Right lobe of liver (tissue), 6 donors: ENCODE measurements at regions not wholly inside any gene's neighbourhood (a gene's known extent, or its start where the extent isn't known, plus 50 kb on each side); places are given as distances from the start of the nearest gene placed in this dataset.

Source experiments
- ATAC-seq, 4 donors: fragments of 200-7000 bp; cut with Tn5 transposase; one replicate each; pipeline ENCODE4 v1.9.1; 2020; ENCODE audit warnings: mild to moderate bottlenecking in 4 of 4, moderate library complexity in 4 of 4
- DNase-seq, 3 donors: peaks; one replicate each; pipeline ENCODE4 v3.0.0-alpha.2; 2020
- H3K27ac ChIP-seq, 3 donors: fragments of 200-600 bp; one replicate each; pipeline ENCODE4 v1.8.0; 2022
- H3K27me3 ChIP-seq, 2 donors: fragments of 200-600 bp; one replicate each; pipeline ENCODE4 v1.8.0; 2022
- H3K36me3 ChIP-seq, 4 donors: fragments of 200-600 bp; sonication (generic) in 1 of 4; one replicate each; pipeline versions ENCODE4 v1.5.1 to v1.8.0; 2017 to 2022; ENCODE audit warnings: control low read depth in 1 of 4
- H3K4me1 ChIP-seq, 4 donors: fragments of 200-600 bp; sonication (generic) in 1 of 4; one replicate each; pipeline versions ENCODE4 v1.5.1 to v1.8.0; 2017 to 2022; ENCODE audit warnings: control low read depth in 1 of 4
- H3K4me3 ChIP-seq, 3 donors: fragments of 200-600 bp; one replicate each; pipeline ENCODE4 v1.8.0; 2022
- H3K9me3 ChIP-seq, 4 donors: fragments of 200-600 bp; sonication (generic) in 1 of 4; one replicate each; pipeline versions ENCODE4 v1.5.1 to v1.8.0; 2017 to 2022; ENCODE audit warnings: control low read depth in 1 of 4
- CTCF ChIP-seq, 4 donors: fragments of 200-600 bp in 3 of 4; fragments of 450-650 bp in 1 of 4; IDR thresholded peaks; one replicate each; pipeline versions ENCODE4 v1.5.1 to v1.8.0; 2016 to 2022; ENCODE audit warnings: antibody characterized with exemption in 4 of 4, mild to moderate bottlenecking in 2 of 4
- POLR2A ChIP-seq: fragments of 450-650 bp; IDR thresholded peaks from one replicate; pipeline ENCODE4 v1.6.1; 2017; ENCODE audit warnings: antibody characterized with exemption, mild to moderate bottlenecking
- WGBS: methylation state at CpG from one replicate; pipeline ENCODE4 v1.1.6; 2018; ENCODE audit warnings: low coverage, low lambda C conversion rate; ENCODE audit not compliant: insufficient coverage; ENCODE audit errors: missing lambda C conversion rate; 5-methylcytosine and 5-hydroxymethylcytosine counted together
- intact Hi-C, 2 donors: fragments of 100-400 bp; cut with DNase I; formaldehyde crosslinking; loops; one replicate each; pipeline versions ENCODE4 v1.11.2 to v1.14.1; 2022
- donor health status: DM: no; HTN: yes; CAD: no.
- donor health status: DM: no; HTN: no; CAD: no.
- donor health status: DM: no; HTN: no; CAD: no.
- donor health status: DM: no; HTN: yes; CAD: no.
- donor health status: DM: no; HTN: yes; CAD: no.

GRCh38 chr18:46319783-46320182 is 215.6 kb downstream of the HAUS1 start:
- TF ChIP-seq CTCF (IDR thresholded peaks at IDR 0.05) (no peak), POLR2A (no peak)
- intact Hi-C loops: no loop called here
- Histone ChIP-seq H3K4me1 (no peaks in the 10 kb centered on the region), H3K36me3 (no peaks in the 10 kb centered on the region), H3K27ac (no peak overlapping the region), H3K27me3 (no peaks in the 10 kb centered on the region), H3K9me3 (no peaks in the 10 kb centered on the region), H3K4me3 (no peak overlapping the region)
- DNase-seq (no peak), ATAC-seq (no peak)
- WGBS: 43% methylated on average over 1 of the region's 1 CpG

- intact Hi-C loops: no loop called here
- no peaks in the 10 kb centered on the region for H3K9me3 ChIP-seq
- no CpG with 5 or more reads among the region's 4 CpGs for WGBS
- no peak for ATAC-seq
- H3K36me3 ChIP-seq: no peaks in the 10 kb centered on the region
- no peak for DNase-seq
- no peaks in the 10 kb centered on the region for H3K4me1 ChIP-seq
- H3K27ac ChIP-seq: no peak overlapping the region
- H3K4me3 ChIP-seq: no peak overlapping the region
- TF ChIP-seq POLR2A: no peak
- TF ChIP-seq CTCF (IDR thresholded peaks at IDR 0.05): no peak
- no peaks in the 10 kb centered on the region for H3K27me3 ChIP-seq
Measured at GRCh38 chr18:46320297-46320696, 216.1 kb downstream of the HAUS1 start.

GRCh38 chr18:46320928-46321711 is 216.9 kb downstream of the HAUS1 start:
- WGBS: 84% methylated on average over 2 of the region's 3 CpGs

GRCh38 chr18:46321955-46322354 is 217.8 kb downstream of the HAUS1 start:
- 76% methylated on average over 3 of the region's 5 CpGs for WGBS
- Histone ChIP-seq H3K9me3 (no peaks in the 10 kb centered on the region), H3K4me3 (no peak overlapping the region), H3K27ac (no peak overlapping the region), H3K4me1 (no peaks in the 10 kb centered on the region), H3K27me3 (no peaks in the 10 kb centered on the region), H3K36me3 (no peaks in the 10 kb centered on the region)
- intact Hi-C loops: no loop called here
- no peak for DNase-seq
- no peak for TF ChIP-seq POLR2A
- TF ChIP-seq CTCF (IDR thresholded peaks at IDR 0.05): no peak
- ATAC-seq: no peak

More at GRCh38 chr18:46320928-46321711, 216.9 kb downstream of the HAUS1 start:
- intact Hi-C loops: no loop called here
- DNase-seq: no peak
- no peak for ATAC-seq
- no peaks in the 10 kb centered on the region for H3K4me1 ChIP-seq
- H3K27ac ChIP-seq: no peak overlapping the region
- TF ChIP-seq POLR2A (no peak), CTCF (IDR thresholded peaks at IDR 0.05) (no peak)
- H3K36me3 ChIP-seq: no peaks in the 10 kb centered on the region
- H3K9me3 ChIP-seq: no peaks in the 10 kb centered on the region
- no peaks in the 10 kb centered on the region for H3K27me3 ChIP-seq
- H3K4me3 ChIP-seq: no peak overlapping the region
